ENCODE measurements at regions not wholly inside any gene's neighbourhood (a gene's known extent, or its start where the extent isn't known, plus 50 kb on each side); places are given as distances from the start of the nearest gene placed in this dataset.

DNA sequence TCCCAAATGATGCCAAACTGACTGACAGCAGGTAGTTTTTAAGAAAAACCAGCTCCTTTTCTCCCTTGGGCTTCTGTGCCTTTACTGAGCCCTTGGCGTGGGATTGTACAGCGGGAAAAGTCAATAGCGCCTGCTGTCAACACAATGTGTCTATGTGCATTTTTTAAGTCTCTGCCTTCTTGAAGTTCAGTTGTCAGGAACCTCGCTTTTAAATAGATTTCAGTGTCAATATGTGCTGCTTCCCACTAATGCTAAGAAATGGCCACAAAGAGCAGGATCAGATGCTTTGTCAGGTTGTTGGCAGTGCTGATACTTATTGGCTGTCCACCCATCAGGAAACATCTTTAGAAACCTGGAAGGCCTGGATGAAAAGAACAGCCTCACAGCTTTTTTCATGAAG, 424.4 kb downstream of the C3orf38 start:
- TF ChIP-seq MYC (IDR thresholded peaks at IDR 0.05; ENCODE audit: low read depth, low read length) (no peak), POLR2A (IDR thresholded peaks at IDR 0.05; ENCODE audit: extremely low read depth, insufficient read length) (no peak), CTCF (IDR thresholded peaks at IDR 0.05; ENCODE audit: low read depth, low read length) (no peak), MAX (IDR thresholded peaks at IDR 0.05; ENCODE audit: low read depth, low read length) (no peak)
- H3K4me3 ChIP-seq (ENCODE audit: low read depth, low read length), result no peak overlapping the region
- DNase-seq (ENCODE audit: low read depth), result no peak

- DNase-seq (ENCODE audit: low read depth), result no peak
- no peak overlapping the region for H3K4me3 ChIP-seq (ENCODE audit: low read depth, low read length)
- TF ChIP-seq MYC (IDR thresholded peaks at IDR 0.05; ENCODE audit: low read depth, low read length), result no peak
- no peak for TF ChIP-seq CTCF (IDR thresholded peaks at IDR 0.05; ENCODE audit: low read depth, low read length)
- no peak for TF ChIP-seq POLR2A (IDR thresholded peaks at IDR 0.05; ENCODE audit: extremely low read depth, insufficient read length)
- no peak for TF ChIP-seq MAX (IDR thresholded peaks at IDR 0.05; ENCODE audit: low read depth, low read length)
Observed at GRCh38 chr3:88584451-88584850, 434.7 kb downstream of the C3orf38 start.

DNA sequence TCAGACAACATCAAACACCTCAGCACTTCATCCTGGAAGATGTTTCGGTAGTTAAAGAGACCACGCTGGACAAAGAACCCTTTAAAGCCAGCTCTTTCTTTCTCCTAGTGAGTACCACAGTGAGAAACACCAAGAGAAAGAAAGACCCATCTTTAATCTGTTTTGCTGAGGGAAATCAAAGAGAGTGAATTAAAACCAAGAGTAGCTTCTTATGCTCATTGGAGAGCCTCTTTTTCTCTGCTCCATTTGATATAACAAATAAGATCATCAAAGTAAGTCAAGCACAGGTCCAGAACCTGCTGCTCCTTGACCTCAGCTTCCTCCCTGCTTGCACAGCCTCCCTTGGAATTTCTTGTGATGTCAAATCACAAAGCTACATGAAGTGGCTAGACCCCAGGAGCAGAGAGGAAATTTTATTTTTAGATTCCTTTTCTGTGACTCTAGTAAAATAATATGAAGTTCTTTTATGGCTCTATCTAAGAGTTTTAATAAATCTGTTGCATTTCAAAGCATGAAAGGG, 436.4 kb downstream of the C3orf38 start:
- H3K4me3 ChIP-seq (ENCODE audit: low read depth, low read length), result no peak overlapping the region

GRCh38 chr3:88589138-88589537, 439.4 kb downstream of the C3orf38 start:
- TF ChIP-seq CTCF (IDR thresholded peaks at IDR 0.05; ENCODE audit: low read depth, low read length) (no peak), POLR2A (IDR thresholded peaks at IDR 0.05; ENCODE audit: extremely low read depth, insufficient read length) (no peak), MAX (IDR thresholded peaks at IDR 0.05; ENCODE audit: low read depth, low read length) (no peak), MYC (IDR thresholded peaks at IDR 0.05; ENCODE audit: low read depth, low read length) (no peak)
- H3K4me3 ChIP-seq (ENCODE audit: low read depth, low read length), result no peak overlapping the region

More for the DNA sequence above, 436.4 kb downstream of the C3orf38 start:
- DNase-seq (ENCODE audit: low read depth), result no peak
- TF ChIP-seq POLR2A (IDR thresholded peaks at IDR 0.05; ENCODE audit: extremely low read depth, insufficient read length), result no peak
- TF ChIP-seq MYC (IDR thresholded peaks at IDR 0.05; ENCODE audit: low read depth, low read length), result no peak
- TF ChIP-seq MAX (IDR thresholded peaks at IDR 0.05; ENCODE audit: low read depth, low read length), result no peak
- TF ChIP-seq CTCF (IDR thresholded peaks at IDR 0.05; ENCODE audit: low read depth, low read length), result no peak

DNA sequence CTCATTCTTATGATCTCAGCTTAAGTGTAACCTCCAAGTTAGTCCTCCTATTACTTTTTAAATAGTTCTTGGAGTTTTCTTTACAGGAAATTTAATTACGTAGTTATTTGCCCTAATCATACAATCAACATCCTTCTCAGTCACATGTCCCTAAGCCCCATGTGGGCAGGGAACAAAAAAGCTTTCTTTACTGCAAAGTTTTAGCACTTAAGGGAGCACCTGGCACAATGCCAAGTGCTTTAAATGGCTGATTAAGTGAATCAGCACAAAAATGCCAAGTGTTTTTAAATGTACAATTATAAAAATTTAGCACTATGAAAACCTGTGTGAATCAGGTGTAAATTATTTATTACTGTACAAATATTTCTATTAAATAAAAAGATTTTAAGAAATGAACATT, 445.3 kb downstream of the C3orf38 start:
- H3K4me3 ChIP-seq (ENCODE audit: low read depth, low read length), result no peak overlapping the region
- DNase-seq (ENCODE audit: low read depth), result no peak
- TF ChIP-seq MAX (IDR thresholded peaks at IDR 0.05; ENCODE audit: low read depth, low read length) (no peak), CTCF (IDR thresholded peaks at IDR 0.05; ENCODE audit: low read depth, low read length) (no peak), MYC (IDR thresholded peaks at IDR 0.05; ENCODE audit: low read depth, low read length) (no peak), POLR2A (IDR thresholded peaks at IDR 0.05; ENCODE audit: extremely low read depth, insufficient read length) (no peak)

More at GRCh38 chr3:88589138-88589537, 439.4 kb downstream of the C3orf38 start:
- no peak for DNase-seq (ENCODE audit: low read depth)

Measured in NB4 (cell line).